ENCODE measurements at regions not wholly inside any gene's neighbourhood (a gene's known extent, or its start where the extent isn't known, plus 50 kb on each side); places are given as distances from the start of the nearest gene placed in this dataset.

DNA sequence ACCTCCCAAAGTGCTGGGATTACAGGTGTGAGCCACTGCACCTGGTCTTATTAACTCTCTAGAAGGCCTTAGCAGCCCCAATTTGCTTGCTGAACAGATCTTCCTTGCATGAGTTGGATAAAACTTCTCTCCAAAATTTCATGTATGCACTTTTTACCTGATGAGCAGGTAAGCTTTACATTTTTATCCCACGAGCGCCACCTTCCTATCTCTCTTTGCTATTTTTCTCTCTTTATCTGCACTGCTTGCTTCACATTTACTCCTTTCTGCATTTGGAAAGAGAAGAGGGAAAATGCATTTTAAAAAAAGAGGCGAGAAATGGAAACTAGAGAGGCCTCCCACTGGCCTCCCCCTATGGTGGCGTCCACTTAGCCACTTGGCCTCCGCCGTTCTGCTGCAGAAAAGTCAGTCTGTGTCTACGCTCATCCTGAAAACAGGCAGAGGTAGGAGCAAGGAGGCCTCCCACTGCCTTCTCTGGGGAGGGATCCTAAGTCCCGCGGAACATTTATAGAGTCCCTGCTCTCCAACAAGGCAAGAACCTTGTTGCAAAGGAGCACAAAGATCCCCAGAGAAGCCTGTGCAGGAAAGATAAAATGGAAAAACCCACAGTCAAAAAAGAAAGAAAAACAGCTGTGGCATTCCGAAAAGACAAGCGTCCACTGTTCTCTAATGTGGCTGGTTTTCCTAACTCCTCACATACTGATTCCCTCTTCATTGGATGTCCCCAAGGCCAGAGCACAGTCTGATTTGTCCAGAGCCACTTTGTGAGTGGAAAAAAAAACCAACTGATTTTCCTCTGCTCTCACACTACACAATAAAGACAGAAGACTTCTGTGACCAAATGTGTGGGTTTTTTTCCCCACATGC is 62.2 kb upstream of the INCENP start:
- Histone ChIP-seq H3K4me3 (ENCODE audit: low read length) (no peak overlapping the region), H3K27me3 (ENCODE audit: insufficient read depth, low read length, poor library complexity, severe bottlenecking) (no peaks in the 10 kb centered on the region), H3K9me3 (ENCODE audit: low read length) (no peaks in the 10 kb centered on the region), H3K27ac (ENCODE audit: low read depth, low read length) (no peak overlapping the region), H3K4me1 (ENCODE audit: insufficient read depth, low read length) (no peaks in the 10 kb centered on the region), H3K36me3 (ENCODE audit: insufficient read depth, low read length) (no peaks in the 10 kb centered on the region)
- Mint-ChIP-seq H3K4me3 (no peak overlapping the region), H3K4me1 (no peaks in the 10 kb centered on the region), H3K27me3 (peaks cover 3 to 8% of the 10 kb centered on the region in 2 donors), H3K36me3 (no peaks in the 10 kb centered on the region), H3K9me3 (no peaks in the 10 kb centered on the region), H3K27ac (peak overlapping the region in 2 of 8 donors; percentile 11 to 50)
- POLR2A ChIA-PET: no interaction called here
- CTCF ChIA-PET: interaction anchor here (0.8 kb wide), 1 partner anchor 21 kb away, joined by 3 read pairs; no protein-coding TSS in a partner anchor
- no peak for DNase-seq

DNA sequence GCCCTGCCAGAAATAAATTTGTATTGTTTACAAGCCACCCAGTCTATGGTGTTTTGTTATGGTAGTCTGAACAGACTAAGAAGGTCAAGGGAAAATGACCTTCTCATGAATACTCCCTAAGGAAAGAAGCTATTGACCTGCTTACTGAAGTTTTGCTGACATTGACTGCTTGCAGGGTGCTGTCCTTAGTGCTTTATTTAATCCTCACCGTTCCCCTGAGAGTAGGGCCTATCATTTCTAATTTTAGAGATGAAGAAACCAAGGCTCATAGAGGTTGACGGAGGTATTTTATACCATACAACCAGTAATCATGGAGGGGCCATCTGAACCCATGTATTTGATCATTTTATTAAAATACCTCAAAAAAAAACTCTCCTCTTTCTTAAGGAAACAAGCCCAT is 66.7 kb upstream of the INCENP start:
- Histone ChIP-seq H3K9me3 (ENCODE audit: low read length) (no peaks in the 10 kb centered on the region), H3K4me3 (ENCODE audit: low read length) (no peak overlapping the region), H3K36me3 (ENCODE audit: insufficient read depth, low read length) (no peaks in the 10 kb centered on the region), H3K27ac (ENCODE audit: low read depth, low read length) (no peak overlapping the region), H3K4me1 (ENCODE audit: insufficient read depth, low read length) (no peaks in the 10 kb centered on the region), H3K27me3 (ENCODE audit: insufficient read depth, low read length, poor library complexity, severe bottlenecking) (no peaks in the 10 kb centered on the region)
- ChIA-PET CTCF (no interaction called here), POLR2A (no interaction called here)
- no peak overlapping the region for H3K27ac Mint-ChIP-seq
- no peaks in the 10 kb centered on the region for H3K4me1 Mint-ChIP-seq
- H3K4me3 Mint-ChIP-seq: no peak overlapping the region
- H3K36me3 Mint-ChIP-seq: no peaks in the 10 kb centered on the region
- H3K27me3 Mint-ChIP-seq: peaks cover 7 to 8% of the 10 kb centered on the region in 2 donors
- DNase-seq: no peak
- H3K9me3 Mint-ChIP-seq: no peaks in the 10 kb centered on the region

DNA sequence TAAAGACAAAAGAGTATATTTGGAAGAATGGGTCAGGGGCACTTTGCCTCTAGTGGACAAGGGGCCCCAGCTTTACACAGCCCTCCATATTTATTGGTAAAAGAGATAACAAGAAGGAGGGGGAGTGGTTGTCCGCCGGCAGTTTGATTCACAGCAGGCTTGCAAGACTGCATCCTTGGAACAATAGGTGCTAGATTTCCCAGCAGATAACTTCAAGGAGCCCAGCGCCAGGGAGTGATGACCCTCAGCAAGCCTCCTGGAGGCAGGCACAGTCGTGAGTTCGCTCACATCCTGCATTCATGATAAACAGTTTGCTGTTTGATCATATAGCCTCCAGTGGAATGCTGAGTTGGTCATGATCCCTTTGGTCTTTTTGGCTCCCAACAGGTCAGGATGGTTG is 67.8 kb upstream of the INCENP start:
- no peak overlapping the region for H3K4me3 ChIP-seq (ENCODE audit: low read length)
- H3K9me3 Mint-ChIP-seq: no peaks in the 10 kb centered on the region
- H3K36me3 ChIP-seq (ENCODE audit: insufficient read depth, low read length): no peaks in the 10 kb centered on the region
- no peak overlapping the region for H3K4me3 Mint-ChIP-seq
- ChIA-PET POLR2A (no interaction called here), CTCF (no interaction called here)
- H3K36me3 Mint-ChIP-seq: no peaks in the 10 kb centered on the region
- H3K4me1 Mint-ChIP-seq: no peaks in the 10 kb centered on the region
- no peaks in the 10 kb centered on the region for H3K9me3 ChIP-seq (ENCODE audit: low read length)
- H3K27me3 Mint-ChIP-seq: peaks cover 7 to 8% of the 10 kb centered on the region in 2 donors
- H3K27ac Mint-ChIP-seq: peak overlapping the region in 2 of 8 donors; percentile 10 to 35
- H3K27ac ChIP-seq (ENCODE audit: low read depth, low read length): no peak overlapping the region
- no peaks in the 10 kb centered on the region for H3K4me1 ChIP-seq (ENCODE audit: insufficient read depth, low read length)
- DNase-seq: no peak
- no peaks in the 10 kb centered on the region for H3K27me3 ChIP-seq (ENCODE audit: insufficient read depth, low read length, poor library complexity, severe bottlenecking)

DNA sequence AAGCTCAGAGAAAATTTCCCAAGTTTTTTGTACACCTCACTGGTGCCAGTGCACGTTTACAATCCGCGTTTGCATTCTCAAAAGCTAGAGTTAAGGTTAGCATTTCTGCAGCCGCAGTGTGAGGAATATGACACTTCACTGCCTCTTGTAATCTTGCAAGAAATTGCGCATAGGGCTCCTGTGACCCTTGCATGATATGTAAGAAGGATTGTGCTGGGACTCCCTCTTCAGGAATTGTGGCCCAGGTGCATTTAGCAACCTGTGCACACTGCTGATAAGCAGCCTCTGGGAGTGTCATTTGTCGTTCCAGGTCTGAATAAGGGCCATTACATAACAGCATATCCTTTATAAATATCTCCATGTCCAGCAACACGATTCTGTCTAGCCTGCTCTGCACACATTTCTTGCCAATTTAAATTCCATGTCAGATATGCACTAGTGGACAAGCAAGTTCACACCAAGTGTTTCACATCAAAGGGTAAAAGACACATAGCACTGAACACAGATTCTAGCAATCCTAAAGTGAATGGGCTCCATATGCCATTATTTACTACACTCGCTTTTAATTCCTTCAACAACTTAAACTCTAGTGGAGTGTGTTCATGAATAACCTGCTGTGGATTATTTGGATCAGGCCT is 69.2 kb upstream of the INCENP start:
- Mint-ChIP-seq H3K27ac (peak overlapping the region in 1 of 8 donors; percentile 24), H3K4me1 (no peaks in the 10 kb centered on the region), H3K9me3 (no peaks in the 10 kb centered on the region), H3K36me3 (no peaks in the 10 kb centered on the region), H3K27me3 (peaks cover 4 to 7% of the 10 kb centered on the region in 2 donors), H3K4me3 (no peak overlapping the region)
- no peak overlapping the region for H3K27ac ChIP-seq (ENCODE audit: low read depth, low read length)
- H3K9me3 ChIP-seq (ENCODE audit: low read length): no peaks in the 10 kb centered on the region
- DNase-seq: peak in 3 of 5 donors; percentile 3 to 50 (median 20)
- H3K27me3 ChIP-seq (ENCODE audit: insufficient read depth, low read length, poor library complexity, severe bottlenecking): no peaks in the 10 kb centered on the region
- no peak overlapping the region for H3K4me3 ChIP-seq (ENCODE audit: low read length)
- ChIA-PET CTCF (no interaction called here), POLR2A (no interaction called here)
- no peaks in the 10 kb centered on the region for H3K4me1 ChIP-seq (ENCODE audit: insufficient read depth, low read length)
- no peaks in the 10 kb centered on the region for H3K36me3 ChIP-seq (ENCODE audit: insufficient read depth, low read length)

DNA sequence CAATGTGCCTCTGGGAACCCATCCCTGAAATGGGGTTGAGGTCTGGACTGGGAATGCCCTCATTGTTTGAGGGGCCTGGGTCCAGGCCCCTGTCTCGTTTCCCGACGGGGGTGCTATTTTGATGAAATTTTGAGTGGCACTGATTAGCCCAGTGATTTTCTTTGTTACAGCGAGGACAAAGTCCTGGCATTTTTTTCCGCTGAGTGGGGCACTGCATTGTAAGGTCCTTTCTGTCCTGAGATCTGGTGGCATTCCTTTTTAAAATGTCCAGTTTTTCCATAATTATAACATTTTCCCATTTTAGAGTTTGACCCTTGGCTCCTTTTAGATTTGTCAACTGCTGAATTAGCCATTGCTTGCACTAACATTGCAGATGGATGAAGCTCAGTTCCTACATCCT is 69.7 kb upstream of the INCENP start:
- no peaks in the 10 kb centered on the region for H3K9me3 ChIP-seq (ENCODE audit: low read length)
- no peaks in the 10 kb centered on the region for H3K4me1 ChIP-seq (ENCODE audit: insufficient read depth, low read length)
- no peak overlapping the region for H3K27ac Mint-ChIP-seq
- no peak overlapping the region for H3K4me3 ChIP-seq (ENCODE audit: low read length)
- no peaks in the 10 kb centered on the region for H3K27me3 ChIP-seq (ENCODE audit: insufficient read depth, low read length, poor library complexity, severe bottlenecking)
- H3K4me3 Mint-ChIP-seq: no peak overlapping the region
- ChIA-PET CTCF (no interaction called here), POLR2A (no interaction called here)
- no peak for DNase-seq
- no peak overlapping the region for H3K27ac ChIP-seq (ENCODE audit: low read depth, low read length)
- peaks cover 4 to 8% of the 10 kb centered on the region in 2 donors for H3K27me3 Mint-ChIP-seq
- no peaks in the 10 kb centered on the region for H3K36me3 ChIP-seq (ENCODE audit: insufficient read depth, low read length)
- no peaks in the 10 kb centered on the region for H3K4me1 Mint-ChIP-seq
- no peaks in the 10 kb centered on the region for H3K36me3 Mint-ChIP-seq
- no peaks in the 10 kb centered on the region for H3K9me3 Mint-ChIP-seq

DNA sequence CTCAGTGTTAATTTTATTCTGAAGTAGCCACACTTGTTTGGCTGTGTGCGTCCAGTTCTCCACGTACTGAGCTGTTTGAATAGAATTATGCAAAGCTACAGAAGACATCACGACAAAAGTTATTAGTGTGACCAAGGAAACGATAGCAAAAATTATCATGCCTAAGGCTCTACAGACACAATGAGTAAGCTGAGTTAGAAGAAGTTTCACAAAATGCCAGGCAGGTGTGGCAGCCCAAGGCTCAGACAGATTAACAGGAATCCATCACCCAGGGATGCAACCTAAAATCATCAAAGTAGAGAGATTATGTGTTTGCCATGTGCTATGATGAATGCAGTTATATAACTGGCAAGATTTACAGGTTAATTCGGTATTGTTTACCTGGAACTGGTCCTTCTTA is 73.1 kb upstream of the INCENP start:
- no peak for DNase-seq
- CTCF ChIA-PET: no interaction called here
- H3K36me3 Mint-ChIP-seq: no peaks in the 10 kb centered on the region

DNA sequence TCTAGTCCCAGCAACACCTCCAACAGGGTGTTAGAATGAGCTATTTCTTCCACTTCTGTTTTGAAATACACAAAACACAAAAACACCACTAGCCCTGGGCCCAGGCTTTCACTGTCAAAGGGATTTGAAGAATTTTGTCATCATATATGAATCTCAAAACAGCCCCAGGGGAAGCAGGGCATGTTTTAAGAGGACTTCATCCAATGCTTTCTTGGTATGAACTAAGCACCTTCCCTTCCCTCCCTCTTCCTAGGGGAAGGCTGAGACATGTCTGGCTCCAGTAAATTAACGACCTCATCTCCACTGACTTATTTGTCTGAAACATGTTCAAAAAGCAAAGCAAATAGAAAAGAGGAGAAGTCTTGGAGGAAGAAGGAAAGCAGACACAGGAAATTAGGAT is 75.7 kb upstream of the INCENP start:
- ChIA-PET CTCF (no interaction called here), POLR2A (no interaction called here)
- DNase-seq: no peak
- no peaks in the 10 kb centered on the region for H3K36me3 ChIP-seq (ENCODE audit: insufficient read depth, low read length)
- no peak overlapping the region for H3K4me3 Mint-ChIP-seq
- H3K4me1 Mint-ChIP-seq: no peaks in the 10 kb centered on the region
- no peak overlapping the region for H3K27ac ChIP-seq (ENCODE audit: low read depth, low read length)
- no peaks in the 10 kb centered on the region for H3K9me3 Mint-ChIP-seq
- no peaks in the 10 kb centered on the region for H3K27me3 ChIP-seq (ENCODE audit: insufficient read depth, low read length, poor library complexity, severe bottlenecking)
- H3K4me3 ChIP-seq (ENCODE audit: low read length): no peak overlapping the region
- H3K36me3 Mint-ChIP-seq: no peaks in the 10 kb centered on the region
- peaks cover 2 to 34% of the 10 kb centered on the region in 2 donors for H3K27me3 Mint-ChIP-seq
- H3K4me1 ChIP-seq (ENCODE audit: insufficient read depth, low read length): no peaks in the 10 kb centered on the region
- H3K27ac Mint-ChIP-seq: no peak overlapping the region
- no peaks in the 10 kb centered on the region for H3K9me3 ChIP-seq (ENCODE audit: low read length)

More for the DNA sequence above, 73.1 kb upstream of the INCENP start:
- no peaks in the 10 kb centered on the region for H3K36me3 ChIP-seq (ENCODE audit: insufficient read depth, low read length)
- Mint-ChIP-seq H3K4me1 (no peaks in the 10 kb centered on the region), H3K27me3 (peaks cover 4 to 20% of the 10 kb centered on the region in 2 donors), H3K27ac (no peak overlapping the region), H3K9me3 (no peaks in the 10 kb centered on the region), H3K4me3 (no peak overlapping the region)
- H3K27me3 ChIP-seq (ENCODE audit: insufficient read depth, low read length, poor library complexity, severe bottlenecking): no peaks in the 10 kb centered on the region
- H3K4me3 ChIP-seq (ENCODE audit: low read length): no peak overlapping the region
- no peaks in the 10 kb centered on the region for H3K4me1 ChIP-seq (ENCODE audit: insufficient read depth, low read length)
- no peaks in the 10 kb centered on the region for H3K9me3 ChIP-seq (ENCODE audit: low read length)
- POLR2A ChIA-PET: no interaction called here
- H3K27ac ChIP-seq (ENCODE audit: low read depth, low read length): no peak overlapping the region

DNA sequence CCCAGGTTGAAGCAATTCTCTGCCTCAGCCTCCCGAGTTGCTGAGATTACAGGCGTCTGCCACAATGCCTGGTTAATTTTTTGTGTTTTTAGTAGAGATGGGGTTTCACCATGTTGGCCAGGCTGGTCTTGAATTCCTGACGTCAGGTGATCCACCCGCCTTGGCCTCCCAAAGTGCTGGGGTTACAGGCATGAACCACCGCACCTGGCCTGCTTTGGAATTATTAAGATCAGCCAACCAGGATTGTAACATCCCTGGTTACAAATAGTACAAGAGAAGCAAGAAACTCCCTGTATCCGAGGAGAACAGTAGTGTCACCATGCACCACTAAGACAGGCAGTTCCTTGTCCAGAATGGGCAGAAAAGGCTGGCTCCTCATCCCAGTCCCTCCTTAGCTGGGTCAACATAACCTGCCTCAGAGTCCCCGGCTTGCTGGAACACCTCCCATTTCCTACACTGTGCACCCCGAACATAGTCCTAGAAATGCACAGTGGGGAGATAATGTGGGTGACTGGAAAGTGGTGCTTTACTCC is 77.2 kb upstream of the INCENP start:
- Mint-ChIP-seq H3K4me3 (no peak overlapping the region), H3K27me3 (peaks cover 2 to 39% of the 10 kb centered on the region in 2 donors), H3K27ac (no peak overlapping the region), H3K4me1 (no peaks in the 10 kb centered on the region), H3K36me3 (no peaks in the 10 kb centered on the region), H3K9me3 (no peaks in the 10 kb centered on the region)
- no peak for DNase-seq
- ChIA-PET POLR2A (interaction anchor here (0.9 kb wide), 1 partner anchor 21 kb away, joined by 4 read pairs; no protein-coding TSS in a partner anchor), CTCF (interaction anchor here (1.4 kb wide), 1 partner anchor 35 kb away, joined by 4 read pairs; no protein-coding TSS in a partner anchor)
- Histone ChIP-seq H3K27ac (ENCODE audit: low read depth, low read length) (no peak overlapping the region), H3K36me3 (ENCODE audit: insufficient read depth, low read length) (no peaks in the 10 kb centered on the region), H3K4me1 (ENCODE audit: insufficient read depth, low read length) (no peaks in the 10 kb centered on the region), H3K9me3 (ENCODE audit: low read length) (no peaks in the 10 kb centered on the region), H3K4me3 (ENCODE audit: low read length) (no peak overlapping the region), H3K27me3 (ENCODE audit: insufficient read depth, low read length, poor library complexity, severe bottlenecking) (no peaks in the 10 kb centered on the region)

Measured in CD8-positive, alpha-beta memory T cell (primary cell).